ENCODE measurements at regions not wholly inside any gene's neighbourhood (a gene's known extent, or its start where the extent isn't known, plus 50 kb on each side); places are given as distances from the start of the nearest gene placed in this dataset.
"Not testable (repeated sequence)": the region's sequence is repeated elsewhere in the genome, so short reads cannot be mapped to it uniquely, and the experiment has no call there.

DNA sequence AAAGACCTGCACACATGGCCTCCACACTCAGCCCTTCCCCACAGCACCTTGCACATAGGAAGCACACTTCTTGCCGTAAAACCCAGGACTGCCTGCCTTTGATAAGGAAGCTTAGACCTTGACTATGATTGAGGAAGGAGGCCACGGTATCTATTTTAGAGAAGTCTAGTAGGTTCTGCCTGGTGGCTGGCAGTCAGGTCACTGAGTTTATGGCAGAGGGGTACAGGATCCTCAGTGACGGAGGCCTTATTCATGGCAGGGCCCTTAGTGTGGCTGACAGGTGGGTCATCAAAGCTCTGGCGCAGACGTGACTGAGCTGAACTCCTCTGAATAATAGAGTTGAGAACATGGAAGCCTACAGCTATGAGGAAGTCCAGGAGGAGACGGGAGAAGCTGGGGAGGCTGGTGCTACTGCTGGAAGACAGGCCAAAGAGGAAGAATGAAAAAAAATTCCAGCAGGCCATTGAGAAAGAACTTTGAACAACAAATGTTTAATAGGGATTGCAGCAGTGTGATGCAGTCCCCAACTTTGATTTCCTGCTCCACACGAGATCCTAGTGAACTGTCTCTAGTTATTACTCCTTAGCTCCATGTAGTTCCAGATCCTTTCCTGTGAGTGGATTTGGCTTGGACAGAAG lies 142.8 kb downstream of the BCL2L11 start:
- not testable (repeated sequence) for TF ChIP-seq OSR1 (CRISPR knock-in tag; IDR thresholded peaks at IDR 0.05); SNAI2 (CRISPR knock-in tag; IDR thresholded peaks at IDR 0.05); ZFP30 (CRISPR knock-in tag; IDR thresholded peaks at IDR 0.05); ZNF565 (CRISPR knock-in tag; conservative IDR thresholded peaks at IDR 0.05; ENCODE audit: low read depth); RARB (CRISPR knock-in tag; IDR thresholded peaks at IDR 0.05); ZNF70 (CRISPR knock-in tag; IDR thresholded peaks at IDR 0.05); ARNTL (CRISPR knock-in tag; IDR thresholded peaks at IDR 0.05; ENCODE audit: borderline replicate concordance, low read depth); ZFP3 (CRISPR knock-in tag; IDR thresholded peaks at IDR 0.05); GLIS3 (CRISPR knock-in tag; IDR thresholded peaks at IDR 0.05); CSDC2 (CRISPR knock-in tag; IDR thresholded peaks at IDR 0.05)
- TF ChIP-seq, protein P1, sequence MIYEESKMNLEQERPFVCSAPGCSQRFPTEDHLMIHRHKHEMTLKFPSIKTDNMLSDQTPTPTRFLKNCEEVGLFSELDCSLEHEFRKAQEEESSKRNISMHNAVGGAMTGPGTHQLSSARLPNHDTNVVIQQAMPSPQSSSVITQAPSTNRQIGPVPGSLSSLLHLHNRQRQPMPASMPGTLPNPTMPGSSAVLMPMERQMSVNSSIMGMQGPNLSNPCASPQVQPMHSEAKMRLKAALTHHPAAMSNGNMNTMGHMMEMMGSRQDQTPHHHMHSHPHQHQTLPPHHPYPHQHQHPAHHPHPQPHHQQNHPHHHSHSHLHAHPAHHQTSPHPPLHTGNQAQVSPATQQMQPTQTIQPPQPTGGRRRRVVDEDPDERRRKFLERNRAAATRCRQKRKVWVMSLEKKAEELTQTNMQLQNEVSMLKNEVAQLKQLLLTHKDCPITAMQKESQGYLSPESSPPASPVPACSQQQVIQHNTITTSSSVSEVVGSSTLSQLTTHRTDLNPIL (CRISPR knock-in tag; IDR thresholded peaks at IDR 0.05; ENCODE audit: low read depth), result not testable (repeated sequence)
- TF ChIP-seq, protein P2, sequence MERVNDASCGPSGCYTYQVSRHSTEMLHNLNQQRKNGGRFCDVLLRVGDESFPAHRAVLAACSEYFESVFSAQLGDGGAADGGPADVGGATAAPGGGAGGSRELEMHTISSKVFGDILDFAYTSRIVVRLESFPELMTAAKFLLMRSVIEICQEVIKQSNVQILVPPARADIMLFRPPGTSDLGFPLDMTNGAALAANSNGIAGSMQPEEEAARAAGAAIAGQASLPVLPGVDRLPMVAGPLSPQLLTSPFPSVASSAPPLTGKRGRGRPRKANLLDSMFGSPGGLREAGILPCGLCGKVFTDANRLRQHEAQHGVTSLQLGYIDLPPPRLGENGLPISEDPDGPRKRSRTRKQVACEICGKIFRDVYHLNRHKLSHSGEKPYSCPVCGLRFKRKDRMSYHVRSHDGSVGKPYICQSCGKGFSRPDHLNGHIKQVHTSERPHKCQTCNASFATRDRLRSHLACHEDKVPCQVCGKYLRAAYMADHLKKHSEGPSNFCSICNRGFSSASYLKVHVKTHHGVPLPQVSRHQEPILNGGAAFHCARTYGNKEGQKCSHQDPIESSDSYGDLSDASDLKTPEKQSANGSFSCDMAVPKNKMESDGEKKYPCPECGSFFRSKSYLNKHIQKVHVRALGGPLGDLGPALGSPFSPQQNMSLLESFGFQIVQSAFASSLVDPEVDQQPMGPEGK (CRISPR knock-in tag; IDR thresholded peaks at IDR 0.05; ENCODE audit: borderline replicate concordance), result not testable (repeated sequence)

All from SK-N-SH treated with all-trans-retinoic acid at 6 μM for 48 hours (cell line).